NCI-H2081 treated with DMSO at 0.1 percent for 48 hours (cell line): ENCODE measurements at regions not wholly inside any gene's neighbourhood (a gene's known extent, or its start where the extent isn't known, plus 50 kb on each side); places are given as distances from the start of the nearest gene placed in this dataset.

Source experiments
- DNase-seq: peaks from one replicate; lab custom pipeline; 2025; lab: John Stamatoyannopoulos, UW

DNA sequence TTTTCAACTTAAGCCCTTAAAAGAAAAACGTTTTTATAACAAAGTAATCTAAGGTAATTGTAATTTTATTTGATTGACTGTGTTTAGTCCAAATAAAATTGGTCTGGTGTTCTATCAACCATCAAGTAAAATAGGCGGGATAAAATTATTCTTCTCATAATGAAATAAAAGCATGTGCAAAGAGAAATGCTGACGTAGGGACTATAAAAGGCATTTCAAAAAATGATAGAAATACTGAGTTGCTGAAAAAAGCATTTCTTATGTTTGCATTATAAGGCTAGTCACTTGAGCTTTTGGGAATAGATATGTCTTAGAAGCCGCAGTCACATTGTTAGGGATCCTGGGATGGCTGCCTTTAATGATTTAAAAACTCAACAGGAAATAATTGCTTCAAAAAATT is 608.0 kb upstream of the JAG1 start:
- DNase-seq, result no peak

DNA sequence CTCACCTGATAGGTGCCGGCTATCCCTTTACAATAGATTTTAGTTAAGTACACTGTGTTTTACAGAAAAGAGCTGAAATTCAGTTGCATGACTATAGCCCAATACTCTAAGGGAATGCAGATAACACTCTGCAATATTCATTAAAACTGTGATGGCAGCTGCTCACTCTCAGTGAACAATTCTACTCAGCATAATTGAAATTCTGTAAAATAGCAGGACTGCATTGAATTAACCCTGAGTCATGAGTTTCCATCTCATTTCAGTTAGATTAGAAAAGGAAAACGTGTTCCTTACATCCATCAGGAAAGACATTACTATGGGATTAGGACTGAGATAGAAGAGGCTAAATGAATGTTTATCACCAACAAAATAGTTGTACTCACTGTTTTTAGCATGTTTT is 613.3 kb upstream of the JAG1 start:
- no peak for DNase-seq

DNA sequence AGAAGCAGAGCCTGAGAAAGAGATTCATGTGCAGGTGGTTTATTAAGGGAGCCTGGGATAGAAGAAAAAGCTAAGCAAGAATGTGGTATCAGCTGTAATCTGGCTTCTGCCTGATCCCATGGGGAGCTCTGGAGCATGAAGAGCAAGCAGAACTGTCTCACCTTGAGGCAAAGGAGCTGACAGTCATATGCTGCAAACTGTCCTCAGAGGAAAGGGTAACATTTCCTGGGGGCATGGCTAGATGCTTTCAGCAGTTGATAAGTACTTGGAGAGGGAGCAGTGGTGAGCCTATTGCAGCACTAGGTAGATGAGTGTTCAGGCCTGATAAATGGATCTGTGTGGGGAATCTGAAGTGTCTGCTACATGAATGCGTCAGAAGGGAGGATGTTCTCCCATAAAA is 621.5 kb upstream of the BTBD3 start:
- no peak for DNase-seq

DNA sequence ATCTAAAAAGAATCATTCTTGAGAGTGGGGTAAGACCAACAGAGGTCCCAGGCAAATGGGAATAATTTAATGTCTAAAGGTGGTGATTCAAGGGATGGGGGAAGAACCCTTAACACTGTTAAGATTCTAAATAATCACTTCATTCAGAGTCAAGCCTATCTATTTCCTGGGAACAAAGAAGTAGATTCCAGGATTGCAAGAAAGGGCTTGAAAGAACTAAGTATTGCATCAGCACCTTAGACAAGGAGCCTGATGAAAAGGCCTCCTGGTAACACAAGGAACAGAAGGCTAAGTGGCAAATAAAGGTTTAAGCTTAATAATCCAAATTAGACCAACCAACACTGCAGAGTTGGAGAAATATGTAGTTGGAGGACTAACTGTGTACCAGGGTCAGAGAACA is 620.7 kb upstream of the BTBD3 start:
- DNase-seq, result no peak

DNA sequence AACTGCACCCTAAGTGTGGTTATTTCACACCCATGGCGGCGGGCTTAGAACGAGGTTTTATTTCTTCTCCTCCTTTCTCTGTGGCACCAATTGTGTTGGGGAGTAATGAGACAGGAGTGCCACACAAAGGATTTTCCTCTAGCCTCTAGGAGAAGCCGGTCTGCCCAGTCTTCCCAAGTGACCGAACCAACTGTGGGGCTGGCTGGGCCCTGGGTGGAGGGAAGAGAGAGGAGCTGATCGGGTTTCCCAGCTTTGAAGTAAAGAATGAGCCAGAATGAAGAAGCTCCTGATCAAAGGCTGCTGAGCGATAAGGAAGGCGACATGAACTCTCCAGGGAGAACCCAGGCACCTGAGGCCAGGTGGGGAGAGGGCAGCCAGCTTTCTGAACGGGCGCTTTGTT is 616.0 kb upstream of the BTBD3 start:
- DNase-seq, result no peak

DNA sequence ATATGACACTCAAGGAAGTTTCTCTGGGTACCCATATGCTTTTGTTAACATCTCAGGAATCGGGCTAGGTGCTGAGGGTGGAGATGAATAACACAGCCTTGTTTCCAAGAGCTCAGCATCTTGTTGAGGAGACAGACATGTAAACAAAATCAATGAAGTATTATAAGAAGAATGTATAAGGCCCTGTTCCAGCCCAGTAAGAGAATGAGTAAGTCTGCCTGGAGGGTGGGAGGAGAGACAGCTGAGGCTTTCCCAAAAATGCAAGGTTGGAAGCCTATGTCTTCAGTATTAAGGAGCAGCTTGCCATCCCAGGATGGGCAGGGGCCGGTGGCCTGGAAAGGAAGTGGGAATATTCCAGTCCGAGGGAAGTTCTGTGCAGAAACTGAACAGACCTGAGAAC is 615.3 kb upstream of the BTBD3 start:
- DNase-seq, result no peak

DNA sequence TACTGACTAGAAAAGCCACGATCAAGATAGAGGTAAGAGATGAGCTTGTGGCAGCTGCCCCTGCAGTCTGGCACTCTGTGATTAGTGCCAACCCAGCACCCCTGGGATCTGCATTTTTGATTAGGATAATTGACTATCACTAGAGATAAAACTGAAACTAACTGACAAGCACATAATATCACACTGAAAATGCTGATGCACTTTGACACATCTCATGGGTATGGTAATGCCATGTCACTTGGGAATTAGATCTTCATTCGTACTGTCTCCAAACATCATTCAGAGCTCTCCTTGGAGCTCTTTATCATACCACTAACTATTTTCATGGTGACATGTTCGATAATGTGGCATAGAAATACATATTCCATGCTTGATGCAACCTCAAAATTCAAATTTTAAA is 612.9 kb upstream of the BTBD3 start:
- no peak for DNase-seq

DNA sequence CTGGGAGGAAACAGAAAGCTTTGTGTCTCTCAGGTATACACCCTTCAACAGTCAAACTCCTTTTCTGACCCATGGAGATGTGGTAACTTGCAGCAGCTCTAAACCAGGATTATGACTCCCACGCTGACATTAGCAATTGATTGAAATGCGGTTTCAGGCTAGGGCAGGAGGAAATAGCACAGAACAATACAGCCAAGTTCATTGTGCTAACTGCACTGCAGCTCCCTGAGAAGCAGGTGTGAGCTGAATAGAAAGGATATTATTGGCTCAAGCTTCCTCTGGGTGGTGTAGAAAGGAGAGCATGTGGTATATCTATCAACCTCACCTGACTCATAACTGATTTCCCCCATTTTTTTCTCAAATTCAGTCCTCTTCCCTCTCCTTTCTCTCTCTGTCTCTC is 612.3 kb upstream of the BTBD3 start:
- DNase-seq, result no peak

DNA sequence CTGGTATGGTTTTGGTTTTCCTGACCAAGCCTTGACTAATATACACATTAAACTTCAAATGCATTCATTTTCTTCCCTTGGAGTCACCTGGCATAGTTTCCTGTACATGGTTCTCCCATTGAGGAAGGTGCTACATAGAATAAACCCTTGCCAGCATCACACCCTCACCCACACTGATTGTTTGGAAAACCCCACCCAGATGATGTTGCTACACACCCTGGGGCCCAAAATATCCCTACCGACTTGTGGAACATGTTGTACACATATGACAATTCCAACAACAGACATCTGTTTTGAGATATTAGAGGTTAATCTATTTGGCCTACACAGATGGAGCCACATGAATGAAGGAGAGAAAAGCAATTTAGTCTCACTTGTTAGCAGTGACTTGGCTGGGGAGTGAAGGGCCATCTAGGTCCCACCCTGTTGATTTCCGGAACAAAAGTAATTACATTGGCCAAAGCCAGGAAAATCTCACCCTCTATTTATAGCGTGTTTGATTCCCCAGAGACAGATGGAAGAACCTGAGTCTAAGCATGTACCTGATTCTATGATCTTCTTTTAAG is 606.0 kb upstream of the BTBD3 start:
- no peak for DNase-seq

DNA sequence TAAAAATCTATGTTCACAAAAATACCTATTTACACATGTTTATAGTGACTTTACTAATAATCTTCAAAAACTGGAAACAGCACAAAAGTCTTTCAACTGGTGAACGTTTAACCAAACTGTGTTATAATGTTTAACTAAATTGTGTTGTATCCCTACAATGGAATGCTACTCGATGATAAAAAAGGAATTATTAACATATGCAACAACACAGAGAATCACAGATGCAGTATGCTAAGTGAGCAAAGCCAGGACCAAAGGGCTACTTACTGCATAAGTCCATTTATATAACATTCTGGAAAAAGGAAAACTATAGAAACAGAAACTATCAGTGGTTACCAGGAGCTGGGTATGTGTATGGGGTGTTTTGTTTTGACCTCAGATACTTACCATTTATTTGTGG is 602.2 kb upstream of the BTBD3 start:
- DNase-seq, result no peak

DNA sequence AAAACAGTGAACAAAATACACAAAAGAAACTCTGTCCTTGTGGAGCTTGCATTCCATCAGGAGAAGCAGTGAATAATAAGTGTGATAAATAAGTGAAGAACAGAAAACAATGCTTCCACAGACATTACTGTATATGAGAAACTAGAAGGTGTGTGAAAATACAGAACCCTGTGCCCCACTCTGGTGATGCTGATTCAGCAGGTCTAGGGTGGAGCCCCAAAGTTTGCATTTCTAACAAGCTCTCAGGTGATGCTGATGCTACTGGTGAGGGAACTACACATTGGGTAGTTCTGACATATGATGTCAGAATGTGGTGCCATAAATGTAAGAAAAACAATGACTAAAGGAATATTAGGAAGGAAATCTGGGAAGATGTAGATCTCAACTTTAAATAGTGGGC is 601.4 kb upstream of the BTBD3 start:
- DNase-seq, result no peak

DNA sequence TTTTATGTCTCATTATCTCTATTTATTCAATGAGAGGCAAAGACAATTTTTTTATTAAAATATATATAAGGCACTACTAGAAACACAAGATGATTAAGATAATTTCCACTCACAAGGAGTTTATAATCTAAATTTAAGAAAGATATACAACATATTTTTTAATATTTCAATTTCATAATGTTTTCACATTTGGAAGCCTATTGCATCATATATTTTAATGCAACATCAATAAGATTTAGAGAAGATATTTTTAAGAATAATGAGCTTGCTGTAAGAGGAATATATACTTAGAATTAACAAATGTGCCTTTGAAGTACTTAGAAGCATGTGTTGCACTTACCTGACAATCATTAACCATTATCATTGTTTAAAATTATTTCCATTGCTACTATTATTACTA is 597.7 kb upstream of the BTBD3 start:
- no peak for DNase-seq

DNA sequence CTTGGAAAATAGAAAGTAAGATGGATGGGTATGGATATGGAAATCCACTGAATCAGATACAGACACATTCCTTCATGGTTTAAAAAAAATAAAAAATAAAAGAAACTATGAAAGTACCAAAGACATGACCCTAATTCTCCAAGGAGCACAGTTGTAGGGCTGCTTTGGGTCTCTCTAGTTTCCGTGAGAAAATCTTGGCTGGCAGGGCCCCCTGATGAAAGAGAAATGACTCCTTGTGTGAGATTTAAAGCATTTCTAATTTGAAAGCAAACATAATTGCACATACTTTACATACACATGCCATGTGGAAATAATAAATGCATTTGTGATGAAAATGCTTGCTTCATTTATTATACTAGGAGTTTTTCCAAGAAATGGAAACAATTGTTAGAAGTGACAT is 593.9 kb upstream of the BTBD3 start:
- DNase-seq, result no peak

DNA sequence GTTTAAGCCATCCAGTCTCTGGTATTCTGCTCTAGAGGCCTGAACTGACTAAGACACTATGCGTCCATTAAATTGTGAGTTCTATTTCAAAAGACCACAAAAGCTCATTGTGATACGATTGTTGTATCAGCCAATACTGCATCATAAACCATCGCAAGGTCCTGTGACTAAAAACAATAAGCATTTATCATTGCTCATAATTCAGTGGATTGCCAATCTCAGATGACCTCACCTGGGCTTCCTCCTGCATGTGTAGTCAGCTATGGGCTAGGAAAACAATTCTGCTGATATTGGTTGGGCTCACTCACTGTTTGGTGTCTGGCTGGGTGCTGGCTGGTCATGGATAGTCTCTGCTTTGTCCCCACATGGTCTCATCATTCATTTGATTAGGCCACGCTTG is 592.7 kb upstream of the BTBD3 start:
- no peak for DNase-seq

DNA sequence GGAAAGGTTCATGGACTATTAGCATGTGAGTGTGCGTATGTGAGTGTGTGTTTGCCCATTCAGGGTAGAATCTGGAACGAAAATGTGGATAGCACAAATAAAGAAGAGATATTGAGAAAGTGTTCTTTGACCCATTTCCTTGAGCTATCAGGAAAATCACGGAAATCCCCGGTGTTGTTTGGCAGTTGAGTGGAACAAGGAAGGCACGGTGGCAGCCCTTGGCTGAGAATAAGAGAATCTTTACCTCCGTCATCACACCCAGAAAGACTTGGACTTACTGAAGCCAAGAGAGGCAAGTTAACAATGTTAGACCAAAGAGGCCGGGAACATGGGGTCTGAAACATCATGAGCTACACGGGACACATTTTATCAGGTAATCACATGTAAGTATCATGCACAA is 588.9 kb upstream of the BTBD3 start:
- DNase-seq, result no peak

DNA sequence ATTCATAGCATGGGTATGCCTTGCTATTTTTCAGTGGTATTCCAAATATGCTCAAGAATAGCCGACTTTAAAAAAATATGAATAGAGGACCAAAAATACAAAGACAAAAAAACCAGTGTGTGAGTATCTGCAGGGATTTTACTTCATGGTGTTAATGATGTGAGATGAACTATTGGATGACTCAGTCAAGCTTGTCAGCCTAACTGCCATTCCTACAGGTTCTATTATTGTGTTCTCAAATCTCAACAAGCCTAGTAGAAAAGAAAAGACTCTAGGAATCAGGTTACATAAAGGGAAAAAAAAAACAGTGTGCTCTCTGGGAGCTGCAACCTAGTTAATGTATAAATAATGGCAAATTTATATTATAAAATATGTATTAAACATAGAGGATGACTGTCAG is 588.4 kb upstream of the BTBD3 start:
- no peak for DNase-seq

DNA sequence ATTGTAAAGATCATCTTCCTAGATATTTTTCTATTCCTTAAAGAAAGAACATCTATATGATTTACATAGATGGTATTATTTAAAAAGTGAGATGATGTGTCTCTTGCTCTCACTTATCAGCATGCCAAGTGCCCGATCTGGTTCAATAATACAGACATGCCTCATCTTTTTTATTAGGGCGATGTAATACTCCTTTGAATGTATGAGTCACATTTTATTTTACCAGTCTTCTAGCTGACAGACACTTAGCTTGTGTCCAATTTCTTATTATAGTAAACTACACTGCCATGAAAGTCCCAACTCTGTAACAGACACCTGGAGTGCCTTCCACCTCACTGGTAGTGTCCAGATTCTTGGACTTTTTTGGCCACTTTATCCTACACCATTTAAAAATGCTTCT is 586.6 kb upstream of the BTBD3 start:
- no peak for DNase-seq

DNA sequence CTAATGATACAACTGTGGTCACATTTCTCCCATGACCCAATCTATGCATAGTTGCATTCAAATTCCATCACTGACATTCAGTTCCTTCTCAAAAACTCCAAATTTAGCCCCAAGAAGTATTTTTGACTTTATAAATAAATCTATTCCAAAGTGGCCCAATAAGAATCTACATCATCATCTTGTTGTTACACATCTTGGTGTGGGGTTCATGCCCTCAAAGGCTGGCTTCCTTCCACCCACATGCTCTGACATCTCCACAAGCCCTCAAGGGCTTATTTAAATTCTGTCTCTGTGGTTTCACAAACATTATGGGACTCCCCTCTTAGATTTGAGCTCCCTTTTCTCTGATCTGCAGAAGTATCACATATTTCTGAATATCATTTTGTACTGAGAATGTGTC is 585.3 kb upstream of the BTBD3 start:
- no peak for DNase-seq

DNA sequence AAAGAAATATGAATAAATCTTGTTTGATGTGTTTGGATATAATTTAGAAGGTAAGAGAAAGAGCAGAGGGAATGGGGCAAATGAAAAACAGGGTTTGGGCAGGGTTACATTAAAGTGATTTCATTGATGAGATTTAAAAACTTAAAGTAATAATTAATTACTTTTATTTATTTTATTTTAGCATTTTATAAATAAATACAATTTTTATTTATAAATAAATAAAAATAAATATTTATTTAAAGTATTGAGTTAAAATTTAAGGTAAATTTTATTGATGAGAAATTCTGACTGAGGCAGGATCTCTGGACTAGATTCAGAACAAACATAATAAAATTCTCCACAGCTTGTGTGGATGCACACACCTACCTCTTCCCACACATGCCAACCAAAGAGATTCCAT is 584.1 kb upstream of the BTBD3 start:
- no peak for DNase-seq

DNA sequence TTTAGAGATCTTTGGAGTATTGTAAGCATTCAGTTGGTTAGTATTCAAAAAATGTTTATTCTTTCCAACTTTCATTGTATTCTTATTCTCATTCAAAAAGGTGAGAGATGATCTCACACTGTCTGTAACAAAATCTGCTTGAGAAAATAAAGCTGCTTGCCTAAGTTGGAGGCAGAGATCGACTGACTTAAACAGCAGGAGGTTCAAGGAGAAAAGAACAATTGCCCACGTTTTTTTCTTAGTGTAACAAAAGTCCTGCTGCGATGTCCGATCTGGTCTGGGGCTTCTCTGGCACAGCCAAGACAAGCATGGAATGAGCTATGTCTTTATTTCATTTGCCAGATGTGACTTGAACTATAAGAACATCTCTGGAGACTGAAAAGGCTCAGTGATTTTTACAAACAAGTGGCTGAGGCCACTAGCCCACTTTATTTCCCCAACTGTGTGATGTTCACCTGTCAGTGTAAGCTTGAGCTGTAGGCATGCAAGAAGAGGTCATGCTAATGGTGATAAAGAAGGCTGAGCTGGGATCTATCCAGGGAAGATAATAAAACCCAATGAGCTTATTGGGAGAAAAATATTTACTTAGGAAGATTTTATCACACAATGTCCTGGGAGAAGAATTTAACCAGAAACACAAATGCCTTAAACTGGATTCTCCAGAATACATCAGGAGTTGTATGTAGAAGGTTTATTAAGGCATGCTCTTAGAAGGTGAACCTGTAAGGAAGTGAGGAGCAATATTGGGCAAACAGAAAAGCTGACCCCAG is 580.1 kb upstream of the BTBD3 start:
- no peak for DNase-seq

DNA sequence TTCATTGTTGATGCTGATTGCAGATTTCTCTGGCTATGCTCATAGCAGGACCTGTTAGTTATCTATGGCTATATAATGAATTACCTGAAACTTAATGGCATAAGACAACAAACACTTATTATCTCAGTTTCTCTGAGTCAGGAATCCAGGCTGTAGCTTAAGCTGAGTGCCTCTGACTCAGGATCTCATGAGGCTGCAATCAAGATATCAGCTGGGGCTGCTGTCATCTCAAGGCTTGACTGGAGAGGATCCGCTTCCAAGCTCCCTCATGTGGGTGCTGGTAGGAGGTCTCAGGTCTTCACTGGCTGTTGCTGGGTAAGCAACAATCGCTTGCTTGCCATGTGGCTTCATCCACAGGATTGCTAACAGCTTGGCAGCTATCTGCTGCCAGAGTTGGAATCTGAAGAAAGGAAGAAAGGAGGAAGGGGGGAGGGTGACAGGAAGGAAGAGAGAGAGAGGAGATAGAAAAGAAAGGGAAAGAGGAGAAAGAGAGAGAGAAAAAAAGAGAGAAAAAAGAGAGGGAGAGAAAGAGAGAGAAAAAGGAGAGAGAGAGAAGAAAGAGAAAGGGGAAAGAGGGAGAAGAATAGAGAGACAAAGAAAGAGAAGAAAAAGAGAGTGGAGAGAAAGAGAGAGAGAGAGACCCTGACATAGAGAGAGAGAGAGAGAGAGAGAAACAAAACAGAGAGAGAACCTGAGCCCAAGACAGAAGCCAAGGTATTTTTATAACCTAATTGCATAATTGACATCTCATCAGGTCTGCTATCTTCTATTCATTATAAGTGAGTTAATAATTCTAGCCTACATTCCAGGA is 579.0 kb upstream of the BTBD3 start:
- DNase-seq, result no peak

DNA sequence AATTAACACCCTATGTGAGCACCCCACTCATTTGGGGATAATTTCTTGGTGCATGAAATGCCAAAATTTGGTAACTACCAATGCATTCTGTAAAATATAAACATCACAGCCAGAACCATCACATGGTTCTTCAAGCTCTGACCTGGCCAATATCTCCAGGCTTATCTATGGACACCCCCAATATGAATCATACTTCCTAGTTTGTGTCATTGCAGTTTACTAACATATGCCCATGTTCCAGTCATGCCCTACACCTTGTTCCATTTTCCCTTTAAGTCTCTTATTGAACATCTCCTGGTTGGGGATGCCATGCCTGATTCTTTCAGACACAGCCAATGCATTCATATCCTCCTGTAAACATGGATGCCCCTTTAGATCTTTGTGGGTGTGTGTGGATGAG is 572.8 kb upstream of the BTBD3 start:
- DNase-seq, result no peak

DNA sequence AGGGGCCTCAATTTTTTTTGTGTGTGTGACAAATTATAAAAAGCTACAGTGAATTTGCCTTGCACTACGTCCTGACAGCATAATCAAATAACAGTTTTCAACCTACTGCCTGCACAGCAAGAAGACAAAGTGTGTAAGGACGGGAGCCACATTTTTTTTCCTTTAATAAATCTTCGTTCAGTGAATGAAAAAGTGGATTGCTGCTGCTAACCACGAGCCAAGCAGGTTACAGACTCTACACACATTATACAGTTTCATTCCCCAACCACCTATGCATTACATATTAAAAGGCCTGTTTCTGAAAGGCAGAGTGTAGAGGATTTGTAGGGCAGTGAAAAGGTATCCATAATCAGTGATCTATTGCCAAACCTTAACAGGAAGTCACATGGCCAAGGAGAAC is 570.0 kb upstream of the BTBD3 start:
- no peak for DNase-seq
